PFSK-1 (cell line): ENCODE measurements at regions not wholly inside any gene's neighbourhood (a gene's known extent, or its start where the extent isn't known, plus 50 kb on each side); places are given as distances from the start of the nearest gene placed in this dataset.

Experiments
- FOXP2 ChIP-seq: optimal IDR thresholded peaks from 2 replicates; pipeline ENCODE3; 2011; ENCODE audit warnings: borderline replicate concordance, control low read depth, inconsistent platforms; ENCODE audit not compliant: insufficient read depth; ENCODE audit errors: extremely low read length, extremely low read depth
- POLR2AphosphoS5 ChIP-seq: IDR thresholded peaks from 2 replicates; pipeline ENCODE4 v1.6.1; 2012; ENCODE audit warnings: low read depth, mild to moderate bottlenecking, control low read depth, low read length, moderate library complexity
- SIN3A ChIP-seq: IDR thresholded peaks from 2 replicates; pipeline ENCODE4 v1.6.1; 2012; ENCODE audit warnings: mild to moderate bottlenecking, low read length, moderate library complexity, borderline replicate concordance; ENCODE audit not compliant: insufficient read depth
- TAF1 ChIP-seq: IDR thresholded peaks from 2 replicates; pipeline ENCODE4 v1.6.1; 2012; ENCODE audit warnings: low read length, control low read depth, borderline replicate concordance; ENCODE audit not compliant: insufficient read depth
- TF ChIP-seq, protein P1 (sequence below), 2 experiments: IDR thresholded peaks; 2 replicates each; pipeline versions ENCODE4 v1.6.1 to v1.8.0; 2011 to 2012; ENCODE audit warnings: low read depth in 2 of 2, low read length in 2 of 2, control low read depth in 1 of 2, inconsistent platforms in 1 of 2, mild to moderate bottlenecking in 1 of 2, moderate library complexity in 1 of 2; ENCODE audit not compliant: insufficient read depth in 1 of 2

DNA sequence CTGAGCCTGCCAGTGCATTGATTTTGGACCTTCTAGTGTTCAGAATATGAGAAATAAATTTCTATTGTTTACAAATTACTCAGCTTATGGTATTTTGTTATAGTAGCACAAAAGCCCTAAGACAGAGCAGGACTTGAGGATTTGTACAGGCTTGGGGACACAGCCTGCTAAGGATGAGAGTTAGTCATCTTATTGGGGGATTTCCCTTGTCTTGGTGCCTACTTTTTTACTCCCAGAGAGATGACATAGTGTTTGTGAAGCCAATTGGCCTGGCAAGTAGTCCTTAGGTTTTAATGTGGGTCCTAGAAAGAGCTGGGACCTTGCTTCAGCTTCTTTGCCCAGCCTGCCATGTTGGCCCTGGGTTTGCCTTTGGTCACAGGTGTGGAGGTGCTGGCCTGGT, 364.0 kb downstream of the REEP3 start:
- TF ChIP-seq POLR2AphosphoS5, result no peak
- TF ChIP-seq SIN3A, result no peak
- TF ChIP-seq FOXP2, result no peak
- TF ChIP-seq TAF1, result no peak
- TF ChIP-seq, protein P1, sequence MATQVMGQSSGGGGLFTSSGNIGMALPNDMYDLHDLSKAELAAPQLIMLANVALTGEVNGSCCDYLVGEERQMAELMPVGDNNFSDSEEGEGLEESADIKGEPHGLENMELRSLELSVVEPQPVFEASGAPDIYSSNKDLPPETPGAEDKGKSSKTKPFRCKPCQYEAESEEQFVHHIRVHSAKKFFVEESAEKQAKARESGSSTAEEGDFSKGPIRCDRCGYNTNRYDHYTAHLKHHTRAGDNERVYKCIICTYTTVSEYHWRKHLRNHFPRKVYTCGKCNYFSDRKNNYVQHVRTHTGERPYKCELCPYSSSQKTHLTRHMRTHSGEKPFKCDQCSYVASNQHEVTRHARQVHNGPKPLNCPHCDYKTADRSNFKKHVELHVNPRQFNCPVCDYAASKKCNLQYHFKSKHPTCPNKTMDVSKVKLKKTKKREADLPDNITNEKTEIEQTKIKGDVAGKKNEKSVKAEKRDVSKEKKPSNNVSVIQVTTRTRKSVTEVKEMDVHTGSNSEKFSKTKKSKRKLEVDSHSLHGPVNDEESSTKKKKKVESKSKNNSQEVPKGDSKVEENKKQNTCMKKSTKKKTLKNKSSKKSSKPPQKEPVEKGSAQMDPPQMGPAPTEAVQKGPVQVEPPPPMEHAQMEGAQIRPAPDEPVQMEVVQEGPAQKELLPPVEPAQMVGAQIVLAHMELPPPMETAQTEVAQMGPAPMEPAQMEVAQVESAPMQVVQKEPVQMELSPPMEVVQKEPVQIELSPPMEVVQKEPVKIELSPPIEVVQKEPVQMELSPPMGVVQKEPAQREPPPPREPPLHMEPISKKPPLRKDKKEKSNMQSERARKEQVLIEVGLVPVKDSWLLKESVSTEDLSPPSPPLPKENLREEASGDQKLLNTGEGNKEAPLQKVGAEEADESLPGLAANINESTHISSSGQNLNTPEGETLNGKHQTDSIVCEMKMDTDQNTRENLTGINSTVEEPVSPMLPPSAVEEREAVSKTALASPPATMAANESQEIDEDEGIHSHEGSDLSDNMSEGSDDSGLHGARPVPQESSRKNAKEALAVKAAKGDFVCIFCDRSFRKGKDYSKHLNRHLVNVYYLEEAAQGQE (IDR thresholded peaks at IDR 0.05; ENCODE audit: insufficient read depth in 1 of 2, low read depth in 2 of 2, low read length in 2 of 2), result no peak

DNA sequence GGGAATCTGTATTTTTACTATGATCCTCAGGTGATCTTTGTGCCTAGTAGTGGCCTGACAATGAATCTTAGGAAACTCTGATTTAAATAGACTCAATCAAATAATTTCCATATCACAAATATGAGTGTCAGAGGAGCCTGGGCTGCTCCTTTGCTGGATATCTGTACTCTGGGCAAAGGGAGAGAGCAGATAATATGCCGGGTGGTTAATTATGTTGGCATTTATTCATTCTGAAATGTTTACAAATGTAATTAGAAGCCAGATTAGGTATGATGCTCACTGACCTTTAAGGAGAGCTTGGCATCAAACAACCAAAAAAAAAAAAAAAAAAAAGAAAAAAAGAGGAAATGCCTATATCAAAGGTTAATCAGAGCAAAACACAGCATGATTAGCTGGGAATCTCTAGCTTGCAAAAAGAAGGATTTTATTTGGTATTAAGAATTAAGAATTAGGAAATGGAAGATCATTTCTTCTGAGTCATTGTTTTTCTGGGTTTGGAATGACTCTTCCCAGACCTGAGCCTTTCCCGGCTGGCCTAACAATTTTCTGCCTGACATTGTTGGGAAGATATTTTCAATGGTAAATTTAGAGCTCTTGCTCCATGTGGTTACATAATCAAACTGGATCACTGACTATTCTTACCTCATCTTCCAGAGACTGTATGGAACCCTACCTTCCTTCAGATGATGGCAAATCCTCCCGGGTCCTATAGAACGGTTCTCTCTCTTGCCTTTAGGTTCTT, 365.3 kb downstream of the REEP3 start:
- TF ChIP-seq, protein P1 (IDR thresholded peaks at IDR 0.05; ENCODE audit: insufficient read depth in 1 of 2, low read depth in 2 of 2, low read length in 2 of 2), result no peak
- TF ChIP-seq SIN3A (no peak), TAF1 (no peak), FOXP2 (no peak), POLR2AphosphoS5 (no peak)

DNA sequence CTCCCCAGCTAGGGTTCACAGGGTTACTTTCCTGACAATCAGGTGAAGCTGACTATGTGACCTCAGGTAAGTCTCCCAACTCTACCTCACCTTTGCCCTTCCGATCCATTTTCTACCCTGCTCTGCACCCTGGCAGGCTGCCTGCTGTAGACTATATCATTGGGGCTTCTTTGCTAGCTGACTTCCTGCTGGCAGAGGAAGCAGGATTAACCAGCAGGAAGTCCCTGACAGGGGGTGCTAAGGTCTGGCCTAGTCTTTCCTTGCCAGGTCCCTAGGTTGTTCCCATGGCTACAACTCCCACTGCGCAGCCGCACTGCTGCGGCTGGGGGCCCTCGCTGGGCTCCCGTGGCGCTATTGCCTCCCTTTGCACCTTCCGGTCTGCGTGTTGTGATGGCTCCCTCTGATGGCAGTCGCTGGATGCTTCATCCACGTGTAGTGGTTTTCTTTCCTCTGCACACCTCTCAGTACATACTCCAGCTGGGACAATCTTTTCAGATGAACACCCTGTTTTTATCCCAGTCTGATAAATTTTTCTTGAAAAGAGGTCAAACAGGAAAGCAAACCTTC, 365.9 kb downstream of the REEP3 start:
- TF ChIP-seq POLR2AphosphoS5 (no peak), FOXP2 (no peak), TAF1 (no peak), SIN3A (no peak)
- TF ChIP-seq, protein P1 (IDR thresholded peaks at IDR 0.05; ENCODE audit: insufficient read depth in 1 of 2, low read depth in 2 of 2, low read length in 2 of 2), result no peak

DNA sequence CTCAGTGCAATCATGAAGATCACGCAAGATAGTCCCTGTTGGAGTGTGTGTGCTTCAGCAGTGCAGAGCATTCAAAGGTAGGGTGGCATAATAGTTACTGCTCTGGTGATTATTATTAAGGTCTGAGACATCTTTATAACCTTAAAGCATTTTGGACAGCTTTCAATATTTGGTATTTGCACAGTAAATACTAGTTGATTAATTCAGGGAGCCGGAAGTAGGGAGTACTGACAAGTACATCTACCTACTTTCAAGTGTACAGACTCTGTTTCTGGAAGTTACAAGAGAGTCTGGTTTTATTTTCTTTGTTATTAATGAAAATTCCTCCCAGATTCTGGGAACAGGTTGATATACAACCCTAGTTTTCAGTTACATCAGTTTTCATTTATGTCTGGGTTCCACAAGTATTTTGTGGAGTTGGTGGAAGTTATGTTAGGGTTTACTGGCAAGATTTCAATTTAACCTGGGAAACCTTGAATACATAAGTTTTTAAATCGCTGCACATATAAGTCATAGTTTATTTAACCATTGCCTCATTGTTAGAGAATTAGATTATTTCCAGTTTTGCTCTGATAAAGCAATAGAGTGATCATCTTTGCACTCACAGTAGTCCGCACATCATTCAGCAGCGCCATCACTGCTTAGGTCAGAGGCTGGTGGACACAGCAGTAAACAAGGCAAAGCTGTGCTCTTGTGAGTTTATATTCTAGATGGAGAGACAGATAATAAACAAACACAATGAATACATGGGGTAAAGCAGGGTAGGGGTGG, 366.6 kb downstream of the REEP3 start:
- TF ChIP-seq FOXP2, result no peak
- TF ChIP-seq TAF1, result no peak
- TF ChIP-seq POLR2AphosphoS5, result no peak
- TF ChIP-seq, protein P1 (IDR thresholded peaks at IDR 0.05; ENCODE audit: insufficient read depth in 1 of 2, low read depth in 2 of 2, low read length in 2 of 2), result no peak
- no peak for TF ChIP-seq SIN3A
